C1 segment of cervical spinal cord (tissue), 14 donors: ENCODE measurements at regions not wholly inside any gene's neighbourhood (a gene's known extent, or its start where the extent isn't known, plus 50 kb on each side); places are given as distances from the start of the nearest gene placed in this dataset.
A peak's percentile ranks its signal among the peaks of the same experiment; 100 is the strongest.

Experiments
- DNase-seq, 14 donors: peaks; one replicate each; lab custom pipeline; 2025; lab: John Stamatoyannopoulos, UW

DNA sequence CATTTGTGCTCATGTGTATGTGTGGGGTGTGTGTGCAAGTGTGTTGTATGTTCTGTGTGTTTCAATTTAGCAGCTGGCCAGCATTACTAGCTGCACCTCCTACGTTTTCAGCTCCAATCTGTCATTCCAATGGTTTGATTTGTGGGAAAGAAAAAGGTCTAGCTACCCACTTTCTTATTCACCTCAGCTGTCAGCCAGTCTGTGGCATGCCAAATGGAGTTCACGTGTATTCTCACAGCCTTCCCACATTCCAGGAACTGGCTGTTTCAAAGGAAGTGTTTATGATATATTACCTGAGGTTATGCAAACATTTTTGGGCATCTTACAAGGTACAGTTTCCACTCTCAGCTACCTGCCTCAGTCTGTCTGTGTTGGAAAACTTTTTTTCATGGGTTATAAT is 220.2 kb upstream of the CPNE8 start:
- no peak for DNase-seq

- DNase-seq: no peak
Observed at GRCh38 chr12:39124768-39125167, 219.4 kb upstream of the CPNE8 start.

- no peak for DNase-seq
Observed at GRCh38 chr12:39123580-39124253, 218.3 kb upstream of the CPNE8 start.

DNA sequence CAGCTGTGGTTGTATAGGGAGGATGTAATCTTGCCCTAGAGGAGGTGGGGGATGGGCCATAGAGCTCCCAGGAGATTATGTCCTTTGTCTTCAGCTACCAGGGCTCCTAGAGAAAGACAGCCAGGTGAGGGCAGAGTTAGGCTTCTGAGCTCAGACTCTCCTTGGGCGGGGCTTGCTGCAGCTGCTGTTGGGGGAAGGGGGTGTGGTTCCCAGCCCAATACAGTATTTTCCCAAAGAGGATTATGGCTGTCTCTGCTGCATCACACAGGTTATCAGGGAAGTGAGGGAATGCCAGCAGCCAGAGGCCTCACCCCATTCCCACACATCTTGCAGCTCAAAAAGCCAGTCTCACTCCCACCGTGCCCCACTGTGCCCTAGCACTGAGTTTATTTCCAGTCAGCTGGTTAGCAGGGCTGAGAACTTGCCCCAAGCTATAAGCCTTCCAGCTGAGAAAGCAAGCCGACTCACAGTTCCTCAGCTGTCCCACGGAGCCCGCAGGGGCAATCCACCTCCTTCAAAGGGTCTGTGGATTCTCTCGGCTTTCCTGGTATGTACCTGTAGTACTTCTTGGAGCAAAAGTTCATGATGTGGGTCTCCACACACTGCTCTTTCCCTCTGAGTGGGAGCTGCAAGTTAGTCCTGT is 217.3 kb upstream of the CPNE8 start:
- DNase-seq: no peak

GRCh38 chr12:39116861-39117260 is 211.5 kb upstream of the CPNE8 start:
- DNase-seq: no peak

- no peak for DNase-seq
Observed at GRCh38 chr12:39112064-39112463, 206.7 kb upstream of the CPNE8 start.

DNA sequence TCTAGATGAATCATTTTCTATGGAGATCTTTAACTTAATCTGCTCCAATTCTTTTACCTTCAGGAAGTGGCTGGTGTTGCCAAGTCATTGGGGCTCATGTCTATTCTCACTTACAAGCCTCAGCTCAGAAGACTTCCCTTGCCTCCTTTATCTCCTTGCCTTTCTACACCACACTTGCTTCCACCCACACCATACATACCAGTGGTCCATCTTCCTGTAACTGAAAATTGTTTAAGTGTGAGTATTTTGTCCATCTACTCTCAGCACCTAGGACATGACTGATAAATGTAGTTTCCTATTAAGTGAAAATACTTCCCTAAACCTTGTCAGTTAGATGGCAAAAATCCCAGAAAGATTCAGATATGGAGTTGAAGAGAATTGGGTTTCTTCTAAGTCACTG is 199.7 kb upstream of the CPNE8 start:
- no peak for DNase-seq

GRCh38 chr12:39103552-39104165 is 198.3 kb upstream of the CPNE8 start:
- peak in 1 of 14 donors; percentile 31 for DNase-seq

DNA sequence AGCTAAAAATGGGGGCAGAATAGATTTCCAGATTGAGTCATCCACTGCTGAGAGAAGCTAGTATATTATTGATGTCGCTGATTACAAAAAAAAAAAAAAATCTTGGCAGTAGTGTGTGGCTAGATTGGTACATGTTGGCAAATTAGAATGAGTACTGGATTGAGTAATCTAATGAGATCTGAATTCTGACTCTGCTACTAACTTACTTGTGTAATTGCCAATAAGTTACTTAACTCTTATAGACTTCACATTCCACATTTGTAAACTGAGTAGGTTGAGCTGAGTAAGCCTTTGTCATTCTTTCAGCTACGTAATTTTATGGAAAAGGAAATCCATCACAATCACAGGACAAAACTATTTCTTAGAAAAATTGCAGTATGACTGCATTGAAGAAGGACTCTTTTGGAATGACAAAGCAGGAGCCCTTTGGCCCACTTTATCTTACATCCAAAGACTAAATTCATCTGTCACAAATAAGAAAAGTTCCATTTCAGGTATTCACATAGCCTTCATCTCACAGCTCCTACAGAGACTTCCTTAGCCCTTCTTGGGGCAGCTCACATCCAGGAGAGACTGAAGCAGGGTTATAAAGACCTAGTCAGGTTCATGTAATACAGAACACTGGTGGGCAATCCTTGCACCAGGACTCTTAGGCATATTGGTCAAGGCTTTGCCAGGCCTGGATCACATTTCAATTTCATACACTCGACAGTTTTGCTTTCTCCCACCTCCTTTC is 197.3 kb upstream of the CPNE8 start:
- DNase-seq: no peak

DNA sequence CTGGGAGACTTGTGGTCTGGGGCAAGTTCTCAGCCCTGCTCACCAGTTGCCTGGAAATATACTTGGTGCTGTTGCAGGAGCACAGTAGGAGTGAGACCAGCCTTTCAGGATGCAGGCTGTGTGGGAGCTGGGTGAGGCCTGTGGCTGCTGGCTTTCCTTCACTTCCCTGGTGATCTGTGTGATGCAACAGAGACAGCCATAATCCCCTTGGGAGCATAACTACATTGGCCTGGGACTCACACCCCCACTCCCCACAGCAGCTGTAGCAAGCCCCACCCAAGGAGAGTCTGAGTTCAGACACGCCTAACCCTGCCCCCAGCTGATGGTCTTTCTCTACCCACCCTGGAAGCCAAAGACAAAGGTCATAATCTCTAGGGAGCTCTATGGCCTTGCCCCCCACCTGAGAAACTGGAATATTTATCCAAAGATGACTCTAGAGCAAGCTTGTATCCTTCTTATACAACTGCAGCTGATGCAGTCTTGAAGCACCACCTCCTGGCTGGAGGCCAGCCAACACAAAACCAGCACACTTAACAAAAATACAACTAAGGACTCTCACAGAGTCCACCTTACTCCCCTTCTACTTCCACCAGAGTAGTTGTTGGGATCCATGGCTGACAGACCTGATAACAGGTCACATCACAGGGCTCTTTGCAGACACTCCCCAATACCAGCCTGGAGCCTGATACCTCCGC is 190.4 kb upstream of the CPNE8 start:
- DNase-seq: no peak

- DNase-seq: no peak
Observed at GRCh38 chr12:39081910-39082309, 176.5 kb upstream of the CPNE8 start.

- DNase-seq: no peak
Observed at GRCh38 chr12:39077226-39077625, 171.8 kb upstream of the CPNE8 start.

- no peak for DNase-seq
Observed at GRCh38 chr12:39074063-39074462, 168.7 kb upstream of the CPNE8 start.

DNA sequence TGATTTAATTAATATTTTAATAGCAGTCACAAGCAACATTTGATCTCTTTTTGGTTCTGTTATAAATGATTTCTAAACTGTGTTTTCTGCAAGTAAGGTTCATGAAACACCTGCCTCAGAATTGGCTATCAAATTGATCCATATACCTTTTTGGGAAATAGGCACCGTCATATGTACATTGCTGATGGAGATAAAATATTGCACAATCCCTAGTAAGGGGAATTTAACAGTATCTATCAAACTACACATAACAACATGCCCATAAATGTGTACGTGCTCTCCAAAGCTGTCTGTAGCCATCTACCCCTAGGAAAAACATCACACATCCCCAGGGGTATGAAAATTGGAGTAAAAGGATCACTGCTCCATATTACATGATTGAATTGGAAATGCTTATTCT is 167.3 kb upstream of the CPNE8 start:
- no peak for DNase-seq

- DNase-seq: no peak
Observed at GRCh38 chr12:39071611-39072010, 166.2 kb upstream of the CPNE8 start.

DNA sequence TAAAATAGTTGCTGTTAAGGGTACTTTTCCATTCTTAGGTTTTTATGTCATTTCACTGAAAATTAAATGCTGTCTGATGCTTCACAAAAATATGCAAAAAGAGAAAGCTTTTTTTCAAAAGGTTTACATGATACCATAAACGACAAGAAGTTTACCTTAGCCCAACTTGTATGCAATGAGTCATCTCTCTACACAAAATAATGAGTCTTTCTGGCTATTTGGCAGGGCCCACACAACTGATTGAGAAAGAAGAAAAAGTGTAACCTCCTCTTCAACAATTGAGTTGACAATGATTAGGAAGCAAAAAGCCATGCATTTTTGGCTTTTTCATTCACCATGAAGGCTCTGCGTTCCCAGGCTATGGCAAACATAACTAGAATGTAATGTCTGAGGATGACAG is 165.4 kb upstream of the CPNE8 start:
- no peak for DNase-seq

- DNase-seq: no peak
Observed at GRCh38 chr12:39065455-39065854, 160.1 kb upstream of the CPNE8 start.

- no peak for DNase-seq
Observed at GRCh38 chr12:39064708-39065107, 159.3 kb upstream of the CPNE8 start.

GRCh38 chr12:39062266-39062996 is 157.0 kb upstream of the CPNE8 start:
- no peak for DNase-seq

- DNase-seq: no peak
Observed at GRCh38 chr12:39061576-39061975, 156.2 kb upstream of the CPNE8 start.

- DNase-seq: no peak
Observed at GRCh38 chr12:39048395-39048794, 143.0 kb upstream of the CPNE8 start.
